ENCODE measurements at regions not wholly inside any gene's neighbourhood (a gene's known extent, or its start where the extent isn't known, plus 50 kb on each side); places are given as distances from the start of the nearest gene placed in this dataset.

DNA sequence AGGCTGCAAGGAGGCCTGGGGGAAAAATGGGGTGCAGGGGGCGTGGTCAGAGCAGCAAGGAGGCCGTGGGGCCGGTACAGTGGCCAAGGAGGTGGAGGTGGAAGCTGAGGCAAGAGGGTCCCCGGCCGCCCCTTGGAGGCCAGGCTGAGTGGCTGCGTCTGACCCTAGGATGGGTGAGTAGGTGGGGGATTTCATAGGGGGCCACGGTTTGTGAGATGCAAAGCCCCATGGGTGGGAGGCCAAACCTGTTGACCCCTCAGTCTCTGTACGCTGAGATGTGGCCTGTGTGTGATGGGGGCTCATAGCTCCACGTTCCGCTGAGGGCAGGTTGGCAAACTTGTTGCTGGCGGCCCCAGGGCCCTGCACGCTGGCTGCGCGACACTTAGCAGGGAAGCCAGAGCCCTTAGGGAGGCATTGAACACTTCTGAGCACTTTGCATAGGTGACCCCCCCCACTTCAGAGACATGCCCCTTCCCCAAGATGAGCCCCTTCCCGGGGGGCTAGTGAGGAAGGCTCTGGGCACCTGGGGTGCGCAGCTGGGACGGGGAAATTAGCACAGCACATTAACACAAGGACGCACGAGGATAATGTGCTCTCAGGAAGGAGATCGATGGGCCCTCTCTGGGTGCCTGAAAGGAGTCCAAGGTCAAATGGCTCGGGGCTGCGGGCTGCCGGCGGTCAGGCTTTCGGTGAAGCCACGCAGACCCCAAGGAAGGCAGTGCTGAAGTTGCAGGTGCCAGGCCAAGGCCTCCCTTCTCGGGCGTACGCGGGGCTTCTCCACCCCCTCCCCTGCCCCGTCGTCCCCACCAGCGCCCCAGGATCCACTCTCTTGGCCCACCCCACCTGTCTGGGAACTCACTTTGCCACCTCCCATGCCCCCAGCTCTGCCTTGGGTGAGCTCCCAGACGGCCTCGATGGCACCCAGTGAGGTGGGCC, 107.4 kb downstream of the HMX1 start:
- Histone ChIP-seq H3K27ac (no peak overlapping the region), H3K4me3 (no peak overlapping the region)
- TF ChIP-seq, protein P1, sequence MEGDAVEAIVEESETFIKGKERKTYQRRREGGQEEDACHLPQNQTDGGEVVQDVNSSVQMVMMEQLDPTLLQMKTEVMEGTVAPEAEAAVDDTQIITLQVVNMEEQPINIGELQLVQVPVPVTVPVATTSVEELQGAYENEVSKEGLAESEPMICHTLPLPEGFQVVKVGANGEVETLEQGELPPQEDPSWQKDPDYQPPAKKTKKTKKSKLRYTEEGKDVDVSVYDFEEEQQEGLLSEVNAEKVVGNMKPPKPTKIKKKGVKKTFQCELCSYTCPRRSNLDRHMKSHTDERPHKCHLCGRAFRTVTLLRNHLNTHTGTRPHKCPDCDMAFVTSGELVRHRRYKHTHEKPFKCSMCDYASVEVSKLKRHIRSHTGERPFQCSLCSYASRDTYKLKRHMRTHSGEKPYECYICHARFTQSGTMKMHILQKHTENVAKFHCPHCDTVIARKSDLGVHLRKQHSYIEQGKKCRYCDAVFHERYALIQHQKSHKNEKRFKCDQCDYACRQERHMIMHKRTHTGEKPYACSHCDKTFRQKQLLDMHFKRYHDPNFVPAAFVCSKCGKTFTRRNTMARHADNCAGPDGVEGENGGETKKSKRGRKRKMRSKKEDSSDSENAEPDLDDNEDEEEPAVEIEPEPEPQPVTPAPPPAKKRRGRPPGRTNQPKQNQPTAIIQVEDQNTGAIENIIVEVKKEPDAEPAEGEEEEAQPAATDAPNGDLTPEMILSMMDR (IDR thresholded peaks at IDR 0.05), result no peak
- DNase-seq (ENCODE audit: low spot score), result peak; percentile 64

DNA sequence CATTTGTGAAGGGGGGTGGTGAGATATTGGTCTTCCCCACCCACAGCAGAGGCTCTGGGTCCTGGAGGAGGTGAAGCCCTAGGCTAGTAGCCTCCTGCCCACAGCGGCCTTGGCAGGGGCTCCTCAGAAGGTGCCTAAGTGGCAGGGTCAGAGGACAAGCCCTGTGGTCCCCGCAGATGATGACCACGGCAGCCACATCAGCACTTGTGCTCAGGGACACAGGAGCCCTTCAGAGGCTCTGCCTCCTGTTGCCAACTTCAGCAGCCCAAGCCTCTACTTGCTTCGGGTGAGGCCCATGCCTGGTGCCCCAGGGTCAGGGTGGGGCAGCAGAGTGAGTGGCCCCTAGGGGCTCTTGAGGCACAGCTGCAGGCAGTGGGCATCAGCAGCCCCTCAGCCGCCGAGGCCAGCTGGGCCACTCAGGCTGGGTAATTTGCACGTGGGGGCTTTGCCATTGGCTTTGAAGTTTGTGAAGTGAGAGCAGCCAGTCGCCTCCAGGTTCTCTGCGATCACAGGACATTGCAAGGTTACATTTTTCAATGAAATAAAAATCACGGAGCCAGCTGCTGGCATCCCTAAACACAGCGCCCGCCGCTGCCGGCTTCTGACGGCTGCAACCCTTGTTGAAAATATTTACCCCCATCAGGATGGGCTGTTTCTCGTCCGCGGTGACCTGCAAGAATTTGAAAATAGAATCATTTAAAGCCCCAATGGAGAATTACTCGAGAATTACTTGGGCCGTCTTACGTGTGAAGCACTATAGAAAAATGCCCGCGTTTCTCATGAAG, 108.5 kb downstream of the HMX1 start:
- Histone ChIP-seq H3K27ac (no peak overlapping the region), H3K4me3 (no peak overlapping the region)
- TF ChIP-seq, protein P1 (IDR thresholded peaks at IDR 0.05), result no peak
- peak; percentile 47 for DNase-seq (ENCODE audit: low spot score)

DNA sequence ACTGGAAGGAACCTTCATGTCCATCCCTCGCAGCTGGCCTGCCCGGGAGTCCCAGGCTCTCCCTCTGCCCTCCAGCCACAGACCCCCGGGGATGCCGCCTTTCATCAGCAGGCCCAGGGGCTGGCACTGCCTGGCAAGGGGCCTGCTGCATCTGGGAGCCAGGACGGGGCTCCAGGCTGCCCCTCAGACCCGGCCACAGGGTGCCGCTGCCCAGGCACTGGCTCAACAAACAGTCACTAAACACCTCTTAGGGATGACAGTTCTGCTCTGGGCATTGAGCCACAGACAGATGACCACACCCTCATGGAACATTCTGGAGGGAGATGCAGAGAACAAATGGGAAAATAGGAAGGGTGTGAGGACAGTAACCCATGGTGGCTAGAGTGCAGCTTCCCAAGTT, 109.3 kb downstream of the HMX1 start:
- Histone ChIP-seq H3K27ac (no peak overlapping the region), H3K4me3 (no peak overlapping the region)
- DNase-seq (ENCODE audit: low spot score), result peak; percentile 47
- TF ChIP-seq, protein P1 (IDR thresholded peaks at IDR 0.05), result no peak

DNA sequence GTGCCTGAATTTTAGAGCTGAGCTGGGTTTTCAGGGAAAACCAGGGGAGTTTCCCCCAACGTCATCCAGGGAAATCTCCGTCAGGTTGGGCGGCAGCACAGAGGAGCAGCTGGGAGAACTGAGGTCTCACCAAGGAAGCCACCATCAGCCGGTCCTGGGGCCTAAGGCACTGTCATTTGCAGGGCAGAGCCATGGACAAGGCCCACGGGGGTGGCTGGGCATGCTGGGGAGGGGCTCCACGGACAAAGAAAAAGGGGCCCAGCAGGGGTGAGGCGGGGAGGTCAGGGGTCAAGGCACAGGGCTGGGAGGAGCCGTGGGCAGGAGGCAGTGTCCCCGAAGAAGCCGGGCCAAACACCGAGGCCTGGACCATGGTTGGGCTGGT, 109.8 kb downstream of the HMX1 start:
- H3K4me3 ChIP-seq, result no peak overlapping the region
- TF ChIP-seq, protein P1 (IDR thresholded peaks at IDR 0.05), result no peak
- peak; percentile 64 for DNase-seq (ENCODE audit: low spot score)
- H3K27ac ChIP-seq, result no peak overlapping the region

DNA sequence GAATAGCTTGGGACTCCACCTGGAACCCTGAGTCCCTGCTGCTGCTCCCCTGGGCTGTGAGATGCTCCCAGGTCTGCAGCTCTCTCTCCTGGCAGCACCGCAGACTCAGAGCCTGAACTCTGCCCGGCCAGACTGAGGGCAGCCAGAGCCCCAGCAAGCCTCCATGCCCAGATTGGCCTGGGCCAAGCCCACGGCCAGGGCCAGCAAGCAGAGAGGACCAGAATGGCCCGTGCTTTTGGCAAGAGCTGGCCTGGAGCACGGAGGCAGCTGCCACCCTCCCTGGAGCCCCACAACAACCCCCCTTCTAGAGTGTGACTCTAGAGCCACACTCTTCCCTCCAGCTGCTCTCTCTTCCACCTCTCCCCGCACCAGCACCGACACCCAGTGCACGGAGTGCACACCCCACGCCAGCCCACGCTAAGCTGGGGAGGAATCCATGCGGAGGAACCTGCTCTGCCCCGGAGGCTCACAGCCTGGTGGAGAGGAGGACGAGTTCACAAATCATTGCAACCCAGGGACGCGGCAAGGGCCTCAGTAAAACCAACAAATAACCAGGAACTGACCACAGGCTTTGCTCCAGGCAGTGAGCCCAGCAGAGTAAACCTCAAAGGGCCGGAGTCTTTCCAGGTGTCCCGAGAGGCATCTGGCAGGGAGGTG, 110.3 kb downstream of the HMX1 start:
- peak; percentile 68 for DNase-seq (ENCODE audit: low spot score)
- TF ChIP-seq, protein P1 (IDR thresholded peaks at IDR 0.05), result no peak
- Histone ChIP-seq H3K4me3 (no peak overlapping the region), H3K27ac (no peak overlapping the region)

DNA sequence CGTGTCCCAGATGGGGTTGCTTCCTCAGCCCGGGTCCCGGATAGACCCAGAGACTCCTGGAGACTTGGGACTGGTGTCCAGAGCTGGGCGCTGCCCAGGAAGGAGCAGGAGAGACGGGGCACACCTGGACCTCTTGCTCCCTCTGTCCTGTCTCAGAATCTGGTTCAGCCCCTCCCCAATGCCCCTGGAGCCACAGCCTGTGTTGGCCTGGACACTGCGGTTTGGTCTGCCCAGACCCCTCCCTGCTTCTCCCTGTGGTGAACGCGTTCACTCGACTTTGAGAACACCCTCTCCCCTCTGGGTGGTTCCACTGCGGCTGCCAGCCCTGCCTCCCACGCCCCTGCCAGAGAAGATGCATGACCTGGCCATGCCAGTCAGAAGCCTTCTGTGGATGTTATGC, 111.1 kb downstream of the HMX1 start:
- TF ChIP-seq, protein P1 (IDR thresholded peaks at IDR 0.05), result no peak
- no peak overlapping the region for H3K4me3 ChIP-seq
- DNase-seq (ENCODE audit: low spot score), result peak; percentile 46
- no peak overlapping the region for H3K27ac ChIP-seq

Measured in coronary artery (tissue), 2 donors.